Keratinocyte (primary cell): ENCODE measurements at regions not wholly inside any gene's neighbourhood (a gene's known extent, or its start where the extent isn't known, plus 50 kb on each side); places are given as distances from the start of the nearest gene placed in this dataset.

Experiments used
- CTCF ChIP-seq, 3 experiments: IDR thresholded peaks in 1 of 3; conservative IDR thresholded peaks in 1 of 3; optimal IDR thresholded peaks in 1 of 3; 2 replicates in 2 of 3; 3 replicates in 1 of 3; pipeline versions ENCODE3 to v1.5.1; 2011; ENCODE audit warnings: low read length in 3 of 3, mild to moderate bottlenecking in 3 of 3, moderate library complexity in 2 of 3, control low read depth in 1 of 3, inconsistent platforms in 1 of 3; ENCODE audit not compliant: insufficient read depth in 2 of 3; ENCODE audit errors: extremely low read depth in 1 of 3
- EZH2 ChIP-seq: IDR thresholded peaks from one replicate; pipeline ENCODE4 v1.6.1; 2012; ENCODE audit warnings: inconsistent platforms, mild to moderate bottlenecking, low read length, moderate library complexity

GRCh38 chr14:86457481-86458135 is 927.7 kb downstream of the FLRT2 start:
- TF ChIP-seq CTCF (optimal IDR thresholded peaks at IDR 0.05 in 1 of 3, IDR thresholded peaks at IDR 0.05 in 1 of 3, conservative IDR thresholded peaks at IDR 0.05 in 1 of 3; ENCODE audit: extremely low read depth in 1 of 3, insufficient read depth in 2 of 3, low read length in 3 of 3) (no peak), EZH2 (no peak)
